HG03354 (cell line): ENCODE measurements at regions not wholly inside any gene's neighbourhood (a gene's known extent, or its start where the extent isn't known, plus 50 kb on each side); places are given as distances from the start of the nearest gene placed in this dataset.

Experiments used
- ATAC-seq: cut with Tn5 transposase; IDR thresholded peaks from one replicate; pipeline ENCODE4 v1.9.1; 2021; ENCODE audit warnings: mild to moderate bottlenecking; ENCODE audit not compliant: unreplicated experiment, poor library complexity, severe bottlenecking

- ATAC-seq, result no peak
These were observed 80.7 kb upstream of the LEF1 start for GRCh38 chr4:108249397-108249796.

GRCh38 chr4:108247387-108248049 lies 78.8 kb upstream of the LEF1 start:
- no peak for ATAC-seq

- ATAC-seq, result no peak
These were observed 75.9 kb upstream of the LEF1 start for GRCh38 chr4:108244606-108245005.

GRCh38 chr4:108240366-108240765 lies 71.6 kb upstream of the LEF1 start:
- ATAC-seq, result no peak

GRCh38 chr4:108237693-108238092 lies 69.0 kb upstream of the LEF1 start:
- ATAC-seq, result no peak

- no peak for ATAC-seq
These were observed 67.5 kb upstream of the LEF1 start for GRCh38 chr4:108236264-108236663.

- ATAC-seq, result no peak
These were observed 59.2 kb upstream of the LEF1 start for GRCh38 chr4:108227923-108228322.

GRCh38 chr4:108224611-108225053 lies 55.9 kb upstream of the LEF1 start:
- ATAC-seq, result no peak

GRCh38 chr4:108223313-108223712 lies 54.6 kb upstream of the LEF1 start:
- no peak for ATAC-seq

- no peak for ATAC-seq
These were observed 51.3 kb upstream of the LEF1 start for GRCh38 chr4:108219998-108220397.
